NCI-H187 treated with DMSO at 0.1 percent for 48 hours (cell line): ENCODE measurements at regions not wholly inside any gene's neighbourhood (a gene's known extent, or its start where the extent isn't known, plus 50 kb on each side); places are given as distances from the start of the nearest gene placed in this dataset.
"Not testable (repeated sequence)": the region's sequence is repeated elsewhere in the genome, so short reads cannot be mapped to it uniquely, and the experiment has no call there.

Source experiments
- DNase-seq: peaks from one replicate; lab custom pipeline; 2025; lab: John Stamatoyannopoulos, UW

DNA sequence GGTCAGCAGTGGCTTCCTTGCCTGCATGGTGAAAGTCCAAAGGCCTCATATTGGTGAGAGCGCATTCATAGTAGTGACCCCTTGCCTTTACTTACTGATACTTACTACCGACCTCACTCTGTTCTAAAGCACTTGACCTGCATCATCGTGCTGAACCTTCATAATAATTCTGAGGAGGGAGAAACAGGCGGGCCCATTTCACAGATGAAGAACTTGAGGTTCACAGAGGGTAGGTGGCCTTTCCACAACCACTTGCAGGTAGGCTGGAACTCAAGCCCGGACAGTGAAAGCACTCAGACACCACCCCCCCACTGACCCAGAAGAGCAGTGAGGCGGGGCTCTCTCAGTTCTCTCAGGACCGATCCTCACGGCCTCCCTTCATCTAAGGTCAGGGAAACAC, 149.4 kb upstream of the CHST15 start:
- no peak for DNase-seq

DNA sequence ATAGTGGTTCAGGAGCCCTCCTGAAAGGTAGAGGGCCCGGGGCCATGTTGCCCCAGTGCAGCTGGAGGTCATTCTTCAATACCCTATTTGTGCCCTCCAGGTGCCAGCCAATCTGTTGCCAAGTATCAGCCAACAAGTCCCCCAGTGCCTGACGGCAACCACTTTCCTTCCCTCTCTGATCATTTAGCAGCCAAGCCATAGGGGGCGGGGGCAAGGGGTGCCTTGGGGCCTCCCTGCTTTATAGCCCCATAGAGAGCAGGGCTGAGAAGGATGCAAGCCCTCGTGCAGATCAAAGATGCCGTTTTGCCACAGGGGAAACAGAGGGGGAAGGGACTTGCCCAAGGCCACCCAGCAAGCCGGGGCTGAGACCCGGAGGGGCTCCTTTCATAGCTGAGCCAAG, 149.0 kb upstream of the CHST15 start:
- DNase-seq: no peak

- not testable (repeated sequence) for DNase-seq
Observed at GRCh38 chr10:124241510-124241909, 148.1 kb upstream of the CHST15 start.

GRCh38 chr10:124240839-124241291, 147.5 kb upstream of the CHST15 start:
- no peak for DNase-seq

DNA sequence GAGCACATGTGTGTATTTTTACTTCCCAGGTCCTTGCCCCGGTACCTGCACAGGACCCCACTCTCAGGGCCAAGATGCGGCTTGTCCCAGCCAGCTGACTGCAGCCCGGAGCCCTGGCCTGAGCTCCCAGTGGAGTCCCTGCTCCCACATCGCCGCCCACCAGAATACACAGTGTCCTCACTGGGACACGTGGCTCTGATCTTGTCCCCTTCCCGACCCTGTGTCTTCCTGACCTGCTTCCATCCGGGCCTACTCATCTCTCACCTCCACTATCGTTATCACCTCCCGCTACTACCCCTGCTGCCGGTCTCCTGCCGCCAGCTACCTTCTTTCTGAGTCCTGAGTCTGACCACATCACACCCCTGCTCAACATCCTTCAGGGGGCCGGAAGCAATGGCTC, 146.3 kb upstream of the CHST15 start:
- DNase-seq: no peak

- DNase-seq: no peak
Observed at GRCh38 chr10:124239134-124239533, 145.7 kb upstream of the CHST15 start.

GRCh38 chr10:124238367-124238766, 145.0 kb upstream of the CHST15 start:
- DNase-seq: no peak

- DNase-seq: no peak
Observed at GRCh38 chr10:124237282-124237961, 144.0 kb upstream of the CHST15 start.

DNA sequence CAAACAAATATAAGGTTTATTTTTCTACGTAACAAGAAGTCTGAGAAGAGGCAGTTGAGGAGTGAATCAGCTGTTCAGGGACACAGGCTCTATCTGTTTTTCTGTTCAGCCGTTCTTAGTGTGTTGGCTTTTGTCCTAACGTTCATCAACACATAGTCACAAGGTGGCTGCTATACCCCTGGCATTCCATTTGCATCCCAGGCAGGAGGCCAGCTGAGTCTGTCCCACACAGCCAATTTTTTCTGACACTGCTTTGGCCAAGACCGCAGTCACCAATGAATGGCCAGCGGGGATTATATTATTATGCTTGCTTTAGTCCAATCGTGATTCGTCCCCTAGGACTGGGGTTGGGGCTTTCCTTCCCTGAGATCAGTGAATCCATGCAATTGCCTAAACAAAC, 143.4 kb upstream of the CHST15 start:
- DNase-seq: no peak

DNA sequence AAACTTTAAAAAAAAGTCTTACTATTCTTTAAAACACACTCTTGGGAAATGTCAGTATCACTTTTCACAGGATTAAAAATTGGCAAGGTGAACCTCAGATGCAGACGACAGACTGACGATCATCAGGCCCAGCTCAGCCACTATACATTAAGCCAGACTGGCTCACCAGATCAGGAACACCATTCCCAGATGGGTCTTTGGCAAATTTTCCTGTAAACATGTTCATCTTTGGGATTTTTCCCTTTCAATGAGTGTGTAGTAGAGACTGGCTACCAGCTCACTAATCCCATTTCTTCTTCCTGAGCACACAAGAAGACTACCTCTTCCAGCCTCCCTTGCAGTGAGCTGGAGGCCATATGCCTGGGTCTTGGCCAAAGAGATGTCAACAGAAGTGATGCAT, 142.7 kb upstream of the CHST15 start:
- DNase-seq: no peak

DNA sequence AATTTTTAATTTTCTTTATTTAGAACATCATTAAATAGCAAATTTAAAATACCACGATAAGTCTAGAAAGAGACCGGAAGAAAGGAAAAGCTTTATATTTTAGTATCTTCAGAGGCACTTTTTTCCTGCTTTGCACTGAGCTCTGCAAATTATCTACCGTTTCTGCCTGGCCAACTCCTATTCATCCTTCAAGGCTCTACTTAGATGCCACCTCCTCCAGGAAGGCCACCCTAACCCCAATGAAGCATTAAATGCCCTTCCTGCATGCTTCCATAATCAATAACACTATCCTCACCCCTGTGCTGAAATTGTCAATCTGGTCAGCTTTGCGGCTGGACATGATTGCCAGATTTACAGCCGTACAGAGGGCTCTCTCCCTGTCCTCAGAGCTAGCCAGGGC, 141.8 kb upstream of the CHST15 start:
- DNase-seq: no peak

- DNase-seq: no peak
Observed at GRCh38 chr10:124233546-124234138, 140.2 kb upstream of the CHST15 start.

GRCh38 chr10:124232686-124233545, 139.5 kb upstream of the CHST15 start:
- no peak for DNase-seq

- no peak for DNase-seq
Observed at GRCh38 chr10:124231168-124232155, 138.1 kb upstream of the CHST15 start.

GRCh38 chr10:124230635-124231167, 137.3 kb upstream of the CHST15 start:
- DNase-seq: no peak

- no peak for DNase-seq
Observed at GRCh38 chr10:124229989-124230634, 136.7 kb upstream of the CHST15 start.

DNA sequence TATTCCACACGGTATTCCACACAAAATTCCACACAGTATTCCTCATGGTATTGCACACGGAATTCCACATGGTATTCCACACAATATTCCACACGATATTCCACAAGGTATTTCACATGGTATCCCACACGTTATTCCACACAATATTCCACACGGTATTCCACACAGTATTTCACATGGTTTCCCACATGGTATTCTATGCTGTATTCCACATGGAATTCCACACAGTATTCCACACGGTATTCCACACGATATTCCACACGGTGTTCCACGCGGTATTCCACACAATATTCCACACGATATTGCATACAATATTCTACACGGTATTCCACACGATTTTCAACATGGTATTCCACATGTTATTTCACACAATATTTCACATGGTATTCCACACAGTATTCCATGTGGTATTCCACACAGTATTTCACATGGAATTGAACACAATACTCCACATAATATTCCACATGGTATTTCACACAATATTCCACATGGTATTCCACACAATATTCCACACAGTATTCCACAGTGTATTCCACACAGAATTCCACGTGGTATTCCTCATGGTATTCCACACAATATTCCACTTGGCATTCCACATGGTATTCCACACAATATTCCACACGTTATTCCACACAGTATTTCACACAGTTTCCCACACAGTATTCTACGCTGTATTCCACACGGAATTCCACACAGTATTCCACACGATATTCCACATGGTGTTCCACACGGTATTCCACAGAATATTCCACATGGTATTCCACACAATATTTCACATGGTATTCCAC, 136.0 kb upstream of the CHST15 start:
- no peak for DNase-seq

DNA sequence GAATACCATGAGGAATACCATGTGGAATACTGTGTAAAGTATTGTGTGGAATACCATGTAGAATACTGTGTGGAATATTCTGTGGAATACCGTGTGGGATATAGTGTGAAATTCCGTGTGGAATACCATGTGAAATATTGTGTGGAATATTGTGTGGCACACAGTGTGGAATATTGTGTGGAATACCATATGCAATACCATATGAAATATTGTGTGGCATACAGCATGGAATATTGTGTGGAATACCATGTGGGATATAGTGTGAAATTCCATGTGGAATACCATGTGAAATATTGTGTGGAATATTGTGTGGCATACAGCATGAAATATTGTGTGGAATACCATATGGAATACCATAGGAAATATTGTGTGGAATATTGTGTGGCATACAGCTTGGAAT, 135.1 kb upstream of the CHST15 start:
- no peak for DNase-seq

DNA sequence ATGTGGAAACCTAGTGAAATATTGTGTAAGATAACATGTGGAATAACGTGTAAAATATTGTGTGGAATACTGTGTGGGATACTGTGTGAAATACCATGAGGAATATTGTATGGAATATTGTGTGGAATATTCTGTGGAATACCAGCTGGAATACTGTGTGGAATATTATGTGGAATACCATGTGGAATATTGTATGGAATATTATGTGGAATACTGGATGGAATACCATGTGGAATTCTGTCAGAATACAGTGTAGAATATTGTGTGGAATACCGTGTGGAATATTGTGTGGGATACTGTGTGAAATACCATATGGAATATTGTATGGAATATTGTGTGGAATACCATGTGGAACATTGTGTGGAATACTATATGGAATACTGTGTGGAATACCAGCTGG, 134.6 kb upstream of the CHST15 start:
- DNase-seq: no peak
